DOHH2 (cell line): ENCODE measurements at regions not wholly inside any gene's neighbourhood (a gene's known extent, or its start where the extent isn't known, plus 50 kb on each side); places are given as distances from the start of the nearest gene placed in this dataset.

Source experiments
- H3F3A ChIP-seq: fragments of 200-600 bp; sonication (generic), shearing (Covaris generic); 2 replicates; pipeline ENCODE4 v1.6.0; 2016; ENCODE audit warnings: antibody characterized with exemption, mild to moderate bottlenecking; ENCODE audit not compliant: control insufficient read depth, insufficient read depth
- H3K27ac ChIP-seq: fragments of 200-600 bp; sonication (generic); 2 replicates; pipeline ENCODE4 v1.5.1; 2014; ENCODE audit warnings: low read depth, mild to moderate bottlenecking, low read length, moderate library complexity
- H3K27me3 ChIP-seq: fragments of 200-600 bp; sonication (generic); 2 replicates; pipeline ENCODE4 v1.6.1; 2014; ENCODE audit warnings: mild to moderate bottlenecking, low read length, mixed read lengths; ENCODE audit not compliant: control insufficient read depth
- H3K36me3 ChIP-seq: fragments of 200-600 bp; sonication (generic); 2 replicates; pipeline ENCODE4 v1.6.1; 2014; ENCODE audit warnings: mild to moderate bottlenecking, low read length, moderate library complexity, mixed read lengths; ENCODE audit not compliant: control insufficient read depth
- H3K4me1 ChIP-seq: fragments of 200-600 bp; sonication (generic); 2 replicates; pipeline ENCODE4 v1.6.1; 2014; ENCODE audit warnings: mild to moderate bottlenecking, low read length, mixed read lengths; ENCODE audit not compliant: control insufficient read depth
- H3K4me2 ChIP-seq: fragments of 200-600 bp; sonication (generic); 2 replicates; pipeline ENCODE4 v1.6.0; 2014; ENCODE audit warnings: mild to moderate bottlenecking, low read length, moderate library complexity
- H3K4me3 ChIP-seq: fragments of 200-600 bp; sonication (generic); 2 replicates; pipeline ENCODE4 v1.5.1; 2014; ENCODE audit warnings: mild to moderate bottlenecking, low read length, mixed read lengths
- H3K79me2 ChIP-seq: fragments of 200-600 bp; sonication (generic); 2 replicates; pipeline ENCODE4 v1.6.1; 2014; ENCODE audit warnings: mild to moderate bottlenecking, low read length, mixed read lengths; ENCODE audit not compliant: control insufficient read depth
- H3K9me2 ChIP-seq: fragments of 200-600 bp; sonication (generic); replicated peaks from 2 replicates; pipeline ENCODE4 v1.6.1; 2014; ENCODE audit warnings: mild to moderate bottlenecking, low read length, mixed read lengths; ENCODE audit not compliant: control insufficient read depth
- H3K9me3 ChIP-seq: fragments of 200-600 bp; sonication (generic); 2 replicates; pipeline ENCODE4 v1.6.1; 2014; ENCODE audit warnings: antibody characterized with exemption, low read length, mixed read lengths; ENCODE audit not compliant: control insufficient read depth, insufficient read depth
- H4K20me1 ChIP-seq: fragments of 200-600 bp; sonication (generic); 2 replicates; pipeline ENCODE4 v1.6.0; 2014; ENCODE audit warnings: low read depth, mild to moderate bottlenecking, antibody characterized with exemption, low read length, moderate library complexity; ENCODE audit not compliant: control insufficient read depth, insufficient read depth
- EZH2phosphoT487 ChIP-seq: fragments of 200-600 bp; sonication (generic); IDR thresholded peaks from 2 replicates; pipeline ENCODE4 v1.6.1; 2017; ENCODE audit warnings: borderline replicate concordance, mild to moderate bottlenecking, antibody characterized with exemption, low read length, moderate library complexity, mixed read lengths
- TF ChIP-seq, protein P1 (sequence below): fragments of 200-600 bp; sonication (generic); IDR thresholded peaks from one replicate; pipeline ENCODE4 v1.5.1; 2014; ENCODE audit warnings: antibody characterized with exemption, mild to moderate bottlenecking, low read depth, low read length; ENCODE audit not compliant: poor library complexity, severe bottlenecking

DNA sequence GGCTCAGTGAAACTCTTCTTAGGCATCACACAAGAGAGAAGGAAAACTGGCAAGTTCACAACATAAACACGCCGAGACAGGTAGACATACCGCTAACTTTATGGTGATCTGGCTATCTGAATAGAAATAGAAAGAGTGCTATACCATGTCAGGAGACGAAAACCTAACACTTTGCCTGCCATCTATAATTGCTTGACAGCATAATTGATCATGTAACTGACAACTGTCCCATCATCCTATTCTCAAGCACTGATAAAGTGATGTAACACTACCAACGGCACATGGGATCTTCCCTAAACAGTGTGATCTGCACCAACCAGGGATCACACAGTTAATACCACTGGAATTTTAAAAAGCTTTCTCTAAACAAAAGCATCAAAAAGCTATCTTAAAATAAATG lies 270.9 kb upstream of the NSMCE3 start:
- H4K20me1 ChIP-seq: no peaks in the 10 kb centered on the region

DNA sequence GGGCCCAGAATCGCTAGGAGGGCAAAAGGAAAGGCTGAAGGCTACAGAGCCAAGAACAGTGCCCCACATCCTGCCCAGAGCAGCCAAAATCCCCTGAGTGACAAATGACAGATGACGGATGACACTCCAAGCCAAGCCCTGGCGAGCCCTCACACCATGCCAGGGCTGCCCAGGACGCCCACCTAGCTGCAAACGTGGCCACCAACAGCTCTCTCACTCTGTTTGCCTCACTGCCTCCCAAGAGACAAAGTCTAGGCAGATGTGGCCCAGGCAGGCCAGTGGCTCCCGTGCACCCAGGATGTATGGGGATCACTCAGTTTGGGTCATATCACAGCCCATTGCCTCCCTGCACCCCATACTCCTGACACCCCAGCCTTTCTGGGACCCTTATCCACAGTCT lies 270.1 kb upstream of the NSMCE3 start:
- Histone ChIP-seq H3K27me3 (no peaks in the 10 kb centered on the region), H3K4me1 (no peaks in the 10 kb centered on the region), H3K79me2 (no peaks in the 10 kb centered on the region), H3K4me2 (no peak overlapping the region), H3K27ac (no peak overlapping the region), H3F3A (no peaks in the 10 kb centered on the region), H3K9me2 (no peaks in the 10 kb centered on the region), H3K4me3 (no peak overlapping the region), H4K20me1 (no peaks in the 10 kb centered on the region), H3K9me3 (no peaks in the 10 kb centered on the region), H3K36me3 (no peaks in the 10 kb centered on the region)
- TF ChIP-seq, protein P1, sequence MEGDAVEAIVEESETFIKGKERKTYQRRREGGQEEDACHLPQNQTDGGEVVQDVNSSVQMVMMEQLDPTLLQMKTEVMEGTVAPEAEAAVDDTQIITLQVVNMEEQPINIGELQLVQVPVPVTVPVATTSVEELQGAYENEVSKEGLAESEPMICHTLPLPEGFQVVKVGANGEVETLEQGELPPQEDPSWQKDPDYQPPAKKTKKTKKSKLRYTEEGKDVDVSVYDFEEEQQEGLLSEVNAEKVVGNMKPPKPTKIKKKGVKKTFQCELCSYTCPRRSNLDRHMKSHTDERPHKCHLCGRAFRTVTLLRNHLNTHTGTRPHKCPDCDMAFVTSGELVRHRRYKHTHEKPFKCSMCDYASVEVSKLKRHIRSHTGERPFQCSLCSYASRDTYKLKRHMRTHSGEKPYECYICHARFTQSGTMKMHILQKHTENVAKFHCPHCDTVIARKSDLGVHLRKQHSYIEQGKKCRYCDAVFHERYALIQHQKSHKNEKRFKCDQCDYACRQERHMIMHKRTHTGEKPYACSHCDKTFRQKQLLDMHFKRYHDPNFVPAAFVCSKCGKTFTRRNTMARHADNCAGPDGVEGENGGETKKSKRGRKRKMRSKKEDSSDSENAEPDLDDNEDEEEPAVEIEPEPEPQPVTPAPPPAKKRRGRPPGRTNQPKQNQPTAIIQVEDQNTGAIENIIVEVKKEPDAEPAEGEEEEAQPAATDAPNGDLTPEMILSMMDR: no peak
- TF ChIP-seq EZH2phosphoT487: no peak

More for the DNA sequence above, 270.9 kb upstream of the NSMCE3 start:
- no peaks in the 10 kb centered on the region for H3K4me1 ChIP-seq
- no peaks in the 10 kb centered on the region for H3K79me2 ChIP-seq
- no peak overlapping the region for H3K4me2 ChIP-seq
- H3K9me2 ChIP-seq: no peaks in the 10 kb centered on the region
- H3F3A ChIP-seq: no peaks in the 10 kb centered on the region
- no peak for TF ChIP-seq EZH2phosphoT487
- TF ChIP-seq, protein P1: no peak
- H3K27me3 ChIP-seq: no peaks in the 10 kb centered on the region; the same call in 1 of the 2 replicates
- no peak overlapping the region for H3K4me3 ChIP-seq
- no peak overlapping the region for H3K27ac ChIP-seq
- H3K9me3 ChIP-seq: no peaks in the 10 kb centered on the region
- no peaks in the 10 kb centered on the region for H3K36me3 ChIP-seq

DNA sequence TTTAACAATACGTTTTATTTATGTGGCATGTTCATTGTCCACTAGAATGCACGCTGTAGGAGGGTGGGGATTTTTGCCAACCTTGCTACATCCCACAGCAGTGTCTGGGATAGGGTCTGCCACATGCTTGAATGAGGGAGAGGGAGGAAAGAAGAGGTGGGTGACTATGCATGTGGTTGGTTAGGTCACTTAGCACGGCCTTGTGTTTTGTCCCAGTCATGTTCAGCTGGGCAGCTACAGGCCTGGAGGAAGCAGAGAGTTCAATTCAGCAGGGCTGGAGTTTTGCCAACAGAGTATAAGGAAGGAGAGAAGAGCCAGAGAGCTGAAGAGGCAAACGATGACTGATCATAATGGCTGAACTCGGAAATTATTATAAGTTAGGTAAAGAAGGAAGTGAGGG lies 268.4 kb upstream of the NSMCE3 start:
- Histone ChIP-seq H3K27ac (no peak overlapping the region), H3K79me2 (no peaks in the 10 kb centered on the region), H3K9me3 (no peaks in the 10 kb centered on the region; the same call in 1 of the 2 replicates), H3K4me2 (no peak overlapping the region), H3K9me2 (no peaks in the 10 kb centered on the region), H3K4me1 (no peaks in the 10 kb centered on the region), H3K4me3 (no peak overlapping the region), H3F3A (no peaks in the 10 kb centered on the region), H4K20me1 (no peaks in the 10 kb centered on the region), H3K36me3 (no peaks in the 10 kb centered on the region), H3K27me3 (no peaks in the 10 kb centered on the region)
- TF ChIP-seq EZH2phosphoT487: no peak
- TF ChIP-seq, protein P1: no peak

DNA sequence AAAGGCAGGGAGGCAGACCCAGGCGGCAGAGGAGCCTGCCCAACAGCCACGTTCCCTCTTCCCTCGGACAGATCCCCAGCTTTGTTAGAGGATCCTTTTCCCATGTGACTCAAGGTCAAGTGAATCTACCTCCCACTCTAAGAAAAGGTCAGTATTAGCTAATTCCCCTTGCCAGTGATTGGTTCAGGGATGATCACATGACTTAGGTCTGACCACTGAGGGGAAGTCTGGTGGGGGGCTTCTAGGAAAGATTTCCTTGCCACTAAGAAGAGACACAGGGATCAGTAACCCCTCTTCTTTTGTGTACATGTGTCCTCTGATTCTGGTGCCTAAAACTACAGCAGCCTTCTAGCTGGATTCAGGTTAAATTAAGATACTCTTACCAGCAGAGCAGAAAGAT lies 266.3 kb upstream of the NSMCE3 start:
- Histone ChIP-seq H3K4me3 (no peak overlapping the region), H3K79me2 (no peaks in the 10 kb centered on the region), H3K4me2 (no peak overlapping the region), H3K9me3 (no peaks in the 10 kb centered on the region; the same call in 1 of the 2 replicates), H3K9me2 (no peaks in the 10 kb centered on the region), H4K20me1 (no peaks in the 10 kb centered on the region), H3K36me3 (no peaks in the 10 kb centered on the region), H3F3A (no peaks in the 10 kb centered on the region), H3K4me1 (no peaks in the 10 kb centered on the region), H3K27ac (no peak overlapping the region), H3K27me3 (no peaks in the 10 kb centered on the region)
- TF ChIP-seq, protein P1: no peak
- no peak for TF ChIP-seq EZH2phosphoT487
